ENCODE measurements at regions not wholly inside any gene's neighbourhood (a gene's known extent, or its start where the extent isn't known, plus 50 kb on each side); places are given as distances from the start of the nearest gene placed in this dataset.
"Not testable (repeated sequence)": the region's sequence is repeated elsewhere in the genome, so short reads cannot be mapped to it uniquely, and the experiment has no call there.

GRCh38 chr7:41576166-41576565, 126.7 kb downstream of the INHBA start:
- DNase-seq = no peak

GRCh38 chr7:41574377-41574776, 128.5 kb downstream of the INHBA start:
- DNase-seq = no peak

DNA sequence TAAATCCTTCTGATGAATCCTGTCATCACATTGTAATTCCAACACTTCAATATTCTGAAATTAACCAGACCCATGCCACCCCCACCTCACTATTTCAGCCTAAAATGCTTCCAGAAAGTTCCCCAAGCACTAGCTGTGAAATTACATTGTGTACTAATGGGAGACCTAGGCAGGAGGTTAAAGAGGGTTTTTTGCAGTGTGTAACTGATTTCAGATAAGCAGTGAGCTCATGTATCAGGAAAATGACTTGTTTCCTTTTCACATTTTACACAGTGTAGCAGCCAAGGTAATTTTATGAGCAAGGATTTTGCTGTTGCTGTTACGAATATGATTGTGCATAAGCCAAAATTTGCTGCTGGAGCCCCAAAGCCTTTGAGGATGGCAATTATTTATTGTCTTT, 129.0 kb downstream of the INHBA start:
- no peak for DNase-seq

DNA sequence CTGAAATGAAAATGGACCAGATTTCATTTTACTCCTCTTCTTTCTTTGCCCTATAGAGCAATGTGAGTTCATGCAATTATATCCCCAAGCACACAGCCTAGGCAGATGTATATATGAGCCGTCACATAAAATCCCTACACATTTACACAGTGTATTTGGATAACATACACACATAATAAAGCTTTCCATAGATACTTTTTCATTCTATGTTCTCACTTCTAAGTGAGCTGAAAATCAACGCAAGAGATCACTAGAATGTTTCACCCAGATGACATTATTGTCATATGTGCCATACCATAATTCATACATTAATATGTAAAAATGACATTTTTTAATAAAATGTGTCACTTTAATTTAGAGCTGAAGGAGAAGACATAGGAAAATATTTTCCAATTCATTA, 129.4 kb downstream of the INHBA start:
- no peak for DNase-seq

- DNase-seq = no peak
Measured at GRCh38 chr7:41573015-41573414, 129.9 kb downstream of the INHBA start.

GRCh38 chr7:41571573-41571972, 131.3 kb downstream of the INHBA start:
- no peak for DNase-seq

- DNase-seq = no peak
Measured at GRCh38 chr7:41570766-41571165, 132.1 kb downstream of the INHBA start.

DNA sequence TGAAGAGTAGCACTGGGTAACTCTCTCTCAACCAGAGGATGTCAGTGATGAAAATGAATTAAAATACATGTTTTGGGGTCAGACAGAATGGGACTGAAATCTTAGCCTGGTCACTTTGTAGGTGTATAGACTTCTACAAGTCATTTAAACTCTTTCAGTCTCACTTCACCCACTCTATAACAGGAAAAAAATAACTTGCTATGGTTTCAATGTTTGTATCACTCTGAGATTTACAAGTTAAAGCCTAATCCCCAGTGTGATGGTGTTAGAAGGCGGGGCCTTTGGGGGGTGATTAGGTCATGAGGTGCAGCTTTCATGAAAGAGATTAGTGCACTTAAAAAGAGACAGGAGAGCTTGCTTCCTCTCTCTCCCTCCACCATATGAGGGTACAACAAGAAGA, 134.8 kb downstream of the INHBA start:
- no peak for DNase-seq

- DNase-seq = no peak
Measured at GRCh38 chr7:41567731-41568114, 135.2 kb downstream of the INHBA start.

DNA sequence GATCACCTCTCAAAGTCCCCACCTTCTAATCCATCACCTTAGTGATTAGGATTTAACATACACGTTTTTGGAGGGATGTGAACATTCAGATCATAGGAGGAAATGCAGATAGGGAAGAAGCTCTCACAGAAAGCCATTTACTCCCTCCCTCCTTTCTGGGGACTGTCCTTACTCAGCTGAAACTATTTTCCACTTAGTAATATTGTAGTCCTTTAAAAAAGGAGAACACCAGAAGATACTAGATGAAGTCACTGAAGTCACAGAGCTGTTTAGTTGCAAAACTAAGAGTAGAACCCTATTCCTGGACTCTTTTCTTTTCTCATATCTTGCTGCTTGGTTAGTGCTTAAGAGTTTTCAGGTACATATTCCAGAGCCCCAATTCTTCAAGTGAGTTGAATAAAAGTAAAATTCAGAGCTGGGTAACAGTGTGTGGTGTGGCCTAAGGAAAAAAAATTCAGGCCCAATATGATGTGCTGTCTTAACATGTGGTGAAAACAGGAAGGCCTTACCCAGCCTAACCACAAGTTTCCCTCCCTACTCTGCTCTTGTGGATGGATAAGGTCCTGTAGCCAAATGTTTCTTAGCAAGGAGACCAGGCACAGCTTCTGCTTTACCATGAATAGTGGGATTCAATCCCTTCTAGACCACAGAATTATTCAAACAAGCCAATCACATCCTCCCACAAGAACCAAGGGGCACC, 135.7 kb downstream of the INHBA start:
- DNase-seq = no peak

DNA sequence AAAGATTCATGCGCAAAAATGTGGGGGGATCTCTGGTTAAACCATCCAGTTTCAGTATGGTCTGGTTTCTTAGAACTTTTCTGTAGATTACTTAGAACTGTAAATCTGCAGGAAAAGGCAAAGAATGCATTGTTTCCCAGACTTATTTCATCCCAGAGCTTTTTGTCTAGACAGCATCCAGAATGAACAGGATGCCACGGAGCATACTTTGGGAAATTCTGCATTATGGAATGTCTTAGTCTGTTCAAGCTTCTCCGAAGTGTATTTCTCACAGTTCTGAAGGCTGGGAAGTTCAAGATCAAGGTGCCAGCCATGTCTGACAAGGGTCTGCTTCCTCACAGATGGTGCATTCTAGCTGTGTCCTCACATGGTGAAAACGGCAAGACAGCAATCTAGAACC, 136.3 kb downstream of the INHBA start:
- DNase-seq = no peak

GRCh38 chr7:41565655-41566054, 137.2 kb downstream of the INHBA start:
- no peak for DNase-seq

GRCh38 chr7:41559426-41559825, 143.5 kb downstream of the INHBA start:
- no peak for DNase-seq

- DNase-seq = no peak
Measured at GRCh38 chr7:41554481-41554880, 148.4 kb downstream of the INHBA start.

DNA sequence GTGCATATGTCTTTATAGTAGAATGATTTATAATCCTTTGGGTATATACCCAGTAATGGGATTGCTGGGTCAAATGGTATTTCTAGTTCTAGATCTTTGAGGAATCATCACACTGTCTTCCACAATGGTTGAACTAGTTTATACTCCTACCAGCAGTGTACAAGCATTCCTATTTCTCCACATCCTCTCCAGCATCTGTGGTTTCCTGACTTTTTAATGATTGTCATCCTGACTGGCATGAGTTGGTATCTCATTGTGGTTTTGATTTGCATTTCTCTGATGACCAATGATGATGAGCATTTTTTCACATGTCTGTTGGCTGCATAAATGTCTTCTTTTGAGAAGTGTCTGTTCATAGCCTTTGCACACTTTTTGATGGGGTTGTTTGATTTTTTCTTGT, 152.8 kb downstream of the INHBA start:
- DNase-seq = not testable (repeated sequence)

DNA sequence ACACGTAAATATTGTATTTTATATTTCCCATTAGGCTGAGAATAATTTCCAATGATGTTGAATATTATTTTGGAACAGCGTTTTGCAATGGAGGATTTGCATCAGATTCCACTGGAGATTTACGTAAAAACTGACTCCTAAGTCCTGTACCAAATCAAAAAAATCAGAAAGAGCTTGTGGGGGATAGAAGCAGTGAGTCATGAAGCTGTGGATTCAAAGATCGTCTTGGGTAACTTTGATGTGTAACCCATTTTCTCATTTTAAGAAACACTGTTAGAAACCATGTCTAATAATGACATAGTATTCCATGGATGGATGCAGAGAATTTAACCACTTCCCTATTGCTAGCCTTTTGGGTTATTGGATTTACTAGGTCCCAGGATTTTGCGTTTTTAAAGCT, 158.6 kb downstream of the INHBA start:
- no peak for DNase-seq

DNA sequence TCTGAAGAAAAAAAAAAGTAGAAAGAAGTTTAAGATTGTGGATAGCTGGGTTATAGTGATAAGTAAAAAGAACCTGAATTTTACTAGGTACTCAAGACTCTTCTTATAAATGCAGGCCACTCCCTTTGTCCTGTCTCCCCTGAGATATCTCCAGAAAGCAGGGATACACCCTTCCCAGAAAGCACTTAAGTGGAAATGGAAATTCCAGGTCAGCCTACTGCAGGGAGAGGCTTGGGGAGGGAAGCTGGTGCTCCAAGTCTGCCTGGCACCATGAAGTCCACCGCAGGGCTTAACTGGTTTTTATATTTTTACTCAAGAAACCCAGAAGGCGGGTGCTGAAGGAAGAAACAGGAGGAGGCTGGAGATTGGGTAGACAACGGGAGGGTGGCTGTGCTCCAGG, 162.3 kb downstream of the INHBA start:
- no peak for DNase-seq

DNA sequence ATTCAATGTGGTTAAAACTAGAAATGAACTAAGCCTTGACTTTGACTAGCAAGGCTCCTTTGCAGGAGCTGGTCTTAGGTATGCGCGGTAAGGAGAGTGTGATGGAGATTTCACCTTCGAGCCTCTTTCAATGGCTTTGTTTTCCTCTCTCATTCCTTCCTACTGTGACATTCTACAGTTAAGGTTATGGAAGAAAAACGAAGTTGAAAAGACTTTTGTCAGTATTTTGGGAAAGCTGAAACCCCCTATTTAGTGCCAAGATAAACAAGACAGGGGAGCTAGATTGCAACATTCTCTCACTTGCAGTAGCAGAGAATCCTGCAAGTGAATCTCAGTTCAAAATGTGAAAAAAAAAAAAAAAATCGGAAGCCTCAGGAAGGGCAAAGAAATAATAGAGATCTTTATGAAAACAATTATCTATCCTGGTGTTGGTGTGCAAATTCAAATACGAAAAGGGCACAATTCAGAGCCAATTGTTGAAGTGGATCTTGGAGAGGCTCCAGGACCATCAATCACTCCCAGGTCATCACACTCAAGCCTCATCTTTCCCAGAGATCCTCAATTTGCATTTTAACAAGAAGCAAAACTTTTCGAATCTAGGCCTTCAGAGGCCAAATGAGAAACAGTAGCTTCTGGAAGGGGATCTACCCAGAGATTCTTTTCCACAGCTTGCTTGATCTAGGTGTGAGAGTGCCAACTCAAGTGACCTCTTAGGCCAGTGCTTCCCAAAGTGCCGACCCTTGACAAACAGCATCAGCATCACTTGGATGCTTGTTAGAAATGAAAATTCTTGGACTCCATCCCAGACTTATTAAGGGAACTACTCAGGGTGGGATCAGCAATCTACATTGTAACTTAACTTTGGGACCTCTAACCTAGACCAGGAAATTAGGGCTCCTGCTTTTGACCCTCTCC, 163.8 kb downstream of the INHBA start:
- no peak for DNase-seq

DNA sequence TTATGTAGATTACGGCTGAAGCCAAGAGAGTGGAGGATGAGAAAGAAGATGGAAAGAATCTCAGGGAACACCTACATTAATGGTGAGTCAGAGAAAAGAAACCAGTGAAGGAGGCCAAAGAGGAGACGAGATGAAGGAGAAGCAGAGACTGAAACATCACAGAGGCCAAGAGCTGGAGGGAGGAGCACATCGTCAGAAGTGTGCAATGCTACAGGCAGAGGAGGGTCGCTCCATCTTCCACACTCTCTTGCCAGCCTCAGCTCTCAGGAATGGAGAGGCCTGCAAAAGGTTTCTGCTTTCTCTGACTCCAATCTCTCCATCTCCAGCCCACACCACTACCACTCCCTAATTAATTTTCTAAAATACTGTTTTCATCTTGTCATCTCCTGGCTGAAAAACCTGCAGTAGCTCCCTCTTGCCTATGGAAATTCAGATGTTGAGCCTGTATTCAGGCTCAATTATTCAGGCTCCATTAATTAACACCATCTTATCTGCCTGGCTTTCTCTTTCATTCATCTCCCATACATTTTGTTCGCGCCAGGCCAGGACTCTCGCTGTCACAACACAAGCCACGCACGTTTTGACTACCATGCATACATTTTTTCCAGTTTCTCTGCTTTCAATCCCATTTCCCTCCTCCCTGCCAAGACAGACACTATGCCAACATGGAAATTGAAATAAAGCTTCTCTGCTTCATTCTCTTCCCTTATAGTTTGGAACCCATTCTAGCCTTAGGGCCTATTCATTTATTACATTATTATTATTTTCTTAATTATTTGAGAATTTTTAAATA, 165.8 kb downstream of the INHBA start:
- DNase-seq = no peak

- no peak for DNase-seq
Measured at GRCh38 chr7:41536122-41536872, 166.6 kb downstream of the INHBA start.

DNA sequence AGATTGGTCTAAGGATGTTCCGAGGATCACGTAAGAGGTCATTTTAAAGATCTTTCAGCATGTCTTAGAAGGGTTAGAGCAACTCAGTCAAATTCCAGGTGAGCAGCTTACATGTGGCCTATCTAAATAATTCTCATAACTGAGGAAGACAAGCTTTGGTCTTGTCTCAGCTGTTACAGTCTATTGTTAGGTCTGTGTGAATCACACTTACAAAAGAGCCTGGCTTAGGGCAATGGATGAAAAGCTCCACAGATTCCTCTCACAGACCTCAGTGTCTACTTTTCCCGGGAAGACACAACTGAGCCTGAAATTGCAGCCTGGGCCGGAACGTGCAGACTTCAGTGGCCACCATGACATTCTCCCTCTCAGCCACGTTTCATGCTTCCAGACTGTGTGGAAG, 173.1 kb downstream of the INHBA start:
- no peak for DNase-seq

DNA sequence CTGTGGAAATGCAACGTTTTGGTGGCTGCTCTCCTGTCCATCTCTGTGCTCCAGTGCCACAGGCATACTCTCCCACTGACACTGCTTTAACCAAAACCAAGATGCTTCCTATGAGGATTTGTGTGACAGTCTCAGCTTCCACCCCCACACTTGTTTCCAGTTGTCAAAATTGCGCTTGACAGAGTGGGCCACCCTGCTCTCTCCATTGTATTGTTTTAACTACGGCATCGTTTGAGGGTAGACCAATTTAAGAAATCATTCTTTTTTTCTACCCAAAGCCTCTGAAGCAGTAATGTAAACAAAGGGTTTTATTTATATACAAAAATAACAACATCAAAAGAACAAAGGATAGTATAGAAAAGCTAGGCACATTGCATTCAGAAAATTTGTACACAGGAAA, 178.0 kb downstream of the INHBA start:
- DNase-seq = no peak

DNA sequence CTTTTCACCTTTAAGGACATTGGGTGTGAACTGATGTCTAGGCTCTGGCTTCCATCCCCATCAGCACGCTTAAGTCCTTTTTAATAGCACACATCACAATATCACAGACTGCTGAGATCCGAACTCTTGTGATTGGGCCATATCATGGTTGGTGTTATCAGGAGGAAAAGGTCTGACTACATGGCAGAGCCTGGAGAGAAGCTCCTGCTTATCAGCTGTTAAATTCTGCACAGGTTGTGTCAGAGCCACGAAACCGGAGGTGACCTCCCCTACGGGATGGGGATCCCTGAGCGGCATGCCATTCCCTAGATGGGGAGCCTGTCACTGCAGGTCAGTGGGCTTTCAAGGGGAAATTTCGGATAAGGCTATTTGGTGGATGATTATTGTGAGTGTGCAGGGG, 182.4 kb downstream of the INHBA start:
- DNase-seq = no peak

Measured in NCI-H510A (cell line).